ENCODE measurements at regions not wholly inside any gene's neighbourhood (a gene's known extent, or its start where the extent isn't known, plus 50 kb on each side); places are given as distances from the start of the nearest gene placed in this dataset.

GRCh38 chr13:32910530-32910929, 105.7 kb upstream of the KL start:
- H3K9ac ChIP-seq (ENCODE audit: insufficient read depth, low read length, poor library complexity, severe bottlenecking) = no peak overlapping the region
- Mint-ChIP-seq H3K27me3 (ENCODE audit: low read depth in 3 of 3) (peaks cover 0 to 6% (median 0%) of the 10 kb centered on the region in 3 donors), H3K4me3 (no peak overlapping the region), H3K27ac (no peak overlapping the region), H3K4me1 (peaks cover 2% of the 10 kb centered on the region), H3K36me3 (no peaks in the 10 kb centered on the region), H3K9me3 (peaks cover 0 to 1% (median 0%) of the 10 kb centered on the region in 7 donors)
- no peak for TF ChIP-seq CTCF (IDR thresholded peaks at IDR 0.05)
- H3K27ac ChIP-seq (ENCODE audit: low read depth in 1 of 2, low read length in 2 of 2) = no peak overlapping the region
- no peaks in the 10 kb centered on the region for H3K36me3 ChIP-seq (replicated peaks in 1 of 2; ENCODE audit: control insufficient read depth in 1 of 2, insufficient read depth in 2 of 2, low read length in 2 of 2)
- no peaks in the 10 kb centered on the region for H4K20me1 ChIP-seq (ENCODE audit: insufficient read depth, low read length)
- H3K4me2 ChIP-seq (replicated peaks; ENCODE audit: extremely low read depth, low read length, poor library complexity, severe bottlenecking) = no peak overlapping the region
- intact Hi-C loops (cut with micrococcal nuclease) = no loop called here
- H3K4me3 ChIP-seq (replicated peaks in 1 of 3; ENCODE audit: low read depth in 2 of 3, low read length in 3 of 3) = no peak overlapping the region
- H3K27me3 ChIP-seq (ENCODE audit: control insufficient read depth in 2 of 2, insufficient read depth in 2 of 2, low read length in 2 of 2) = no peaks in the 10 kb centered on the region
- DNase-seq = no peak
- H2AFZ ChIP-seq (ENCODE audit: insufficient read depth, low read depth, low read length, poor library complexity, severe bottlenecking) = no peak overlapping the region
- H3K79me2 ChIP-seq (ENCODE audit: insufficient read depth, low read length) = no peaks in the 10 kb centered on the region
- WGBS (ENCODE audit: insufficient coverage) = no CpG with 5 or more reads among the region's 3 CpGs
- no peaks in the 10 kb centered on the region for H3K9me3 ChIP-seq (replicated peaks in 1 of 2; ENCODE audit: control insufficient read depth in 1 of 2, insufficient read depth in 1 of 2, low read length in 2 of 2)
- no peaks in the 10 kb centered on the region for H3K4me1 ChIP-seq (ENCODE audit: control insufficient read depth in 1 of 2, insufficient read depth in 2 of 2, low read length in 2 of 2)

GRCh38 chr13:32911506-32911905, 104.7 kb upstream of the KL start:
- Histone ChIP-seq H3K27me3 (ENCODE audit: control insufficient read depth in 2 of 2, insufficient read depth in 2 of 2, low read length in 2 of 2) (no peaks in the 10 kb centered on the region), H3K79me2 (ENCODE audit: insufficient read depth, low read length) (no peaks in the 10 kb centered on the region), H4K20me1 (ENCODE audit: insufficient read depth, low read length) (no peaks in the 10 kb centered on the region), H3K9ac (ENCODE audit: insufficient read depth, low read length, poor library complexity, severe bottlenecking) (no peak overlapping the region), H3K27ac (ENCODE audit: low read depth in 1 of 2, low read length in 2 of 2) (no peak overlapping the region), H3K4me1 (ENCODE audit: control insufficient read depth in 1 of 2, insufficient read depth in 2 of 2, low read length in 2 of 2) (no peaks in the 10 kb centered on the region), H2AFZ (ENCODE audit: insufficient read depth, low read depth, low read length, poor library complexity, severe bottlenecking) (no peak overlapping the region), H3K4me2 (replicated peaks; ENCODE audit: extremely low read depth, low read length, poor library complexity, severe bottlenecking) (no peak overlapping the region), H3K9me3 (replicated peaks in 1 of 2; ENCODE audit: control insufficient read depth in 1 of 2, insufficient read depth in 1 of 2, low read length in 2 of 2) (peaks cover 0 to 3% of the 10 kb centered on the region in 2 donors), H3K4me3 (replicated peaks in 1 of 3; ENCODE audit: low read depth in 2 of 3, low read length in 3 of 3) (no peak overlapping the region), H3K36me3 (replicated peaks in 1 of 2; ENCODE audit: control insufficient read depth in 1 of 2, insufficient read depth in 2 of 2, low read length in 2 of 2) (no peaks in the 10 kb centered on the region)
- H3K27ac Mint-ChIP-seq = no peak overlapping the region
- H3K4me1 Mint-ChIP-seq = no peaks in the 10 kb centered on the region
- no peaks in the 10 kb centered on the region for H3K36me3 Mint-ChIP-seq
- no peak for TF ChIP-seq CTCF (IDR thresholded peaks at IDR 0.05)
- 100% methylated on average over 1 of the region's 2 CpGs for WGBS (ENCODE audit: insufficient coverage)
- H3K9me3 Mint-ChIP-seq = peaks cover 0 to 7% (median 4%) of the 10 kb centered on the region in 7 donors
- intact Hi-C loops (cut with micrococcal nuclease) = no loop called here
- no peak overlapping the region for H3K4me3 Mint-ChIP-seq
- peaks cover 0 to 2% (median 0%) of the 10 kb centered on the region in 3 donors for H3K27me3 Mint-ChIP-seq (ENCODE audit: low read depth in 3 of 3)
- DNase-seq = no peak

All from CD14-positive monocyte (primary cell).